ENCODE measurements at regions not wholly inside any gene's neighbourhood (a gene's known extent, or its start where the extent isn't known, plus 50 kb on each side); places are given as distances from the start of the nearest gene placed in this dataset.
A peak's percentile ranks its signal among the peaks of the same experiment; 100 is the strongest.

- Histone ChIP-seq H3K27ac (peak overlapping the region; percentile 72 to 83), H3K9me3 (no peaks in the 10 kb centered on the region), H3K27me3 (no peaks in the 10 kb centered on the region), H3K36me3 (no peaks in the 10 kb centered on the region), H3K4me1 (peaks cover 0 to 19% (median 7%) of the 10 kb centered on the region in 4 donors), H3K4me3 (peak overlapping the region; percentile 71 to 82)
- no peak for TF ChIP-seq CTCF (IDR thresholded peaks at IDR 0.05)
- intact Hi-C loops (cut with DNase I; ENCODE audit: low total_unique reads) = no loop called here
- DNase-seq = peak; percentile 81 to 93
Measured at GRCh38 chrX:2608638-2609430, 82.3 kb upstream of the CD99 start.

- no peak for TF ChIP-seq CTCF (IDR thresholded peaks at IDR 0.05)
- DNase-seq = no peak
- H3K27ac ChIP-seq = no peak overlapping the region
- intact Hi-C loops (cut with DNase I; ENCODE audit: low total_unique reads) = no loop called here
- H3K27me3 ChIP-seq = no peaks in the 10 kb centered on the region
- no peaks in the 10 kb centered on the region for H3K9me3 ChIP-seq
- H3K4me3 ChIP-seq = no peak overlapping the region
- peaks cover 0 to 19% (median 7%) of the 10 kb centered on the region in 4 donors for H3K4me1 ChIP-seq
- peaks cover 0 to 4% (median 0%) of the 10 kb centered on the region in 3 donors for H3K36me3 ChIP-seq
Measured at GRCh38 chrX:2607113-2607512, 84.0 kb upstream of the CD99 start.

GRCh38 chrX:2600564-2600963 is 90.5 kb upstream of the CD99 start:
- Histone ChIP-seq H3K4me1 (no peaks in the 10 kb centered on the region), H3K9me3 (no peaks in the 10 kb centered on the region), H3K27ac (no peak overlapping the region), H3K27me3 (no peaks in the 10 kb centered on the region), H3K36me3 (peaks cover 0 to 8% (median 4%) of the 10 kb centered on the region in 3 donors), H3K4me3 (no peak overlapping the region)
- DNase-seq = no peak
- no peak for TF ChIP-seq CTCF (IDR thresholded peaks at IDR 0.05)
- intact Hi-C loops (cut with DNase I; ENCODE audit: low total_unique reads) = no loop called here

- Histone ChIP-seq H3K36me3 (peaks cover 0 to 8% (median 0%) of the 10 kb centered on the region in 3 donors), H3K4me1 (no peaks in the 10 kb centered on the region), H3K27ac (no peak overlapping the region), H3K27me3 (no peaks in the 10 kb centered on the region), H3K4me3 (no peak overlapping the region), H3K9me3 (no peaks in the 10 kb centered on the region)
- no peak for TF ChIP-seq CTCF (IDR thresholded peaks at IDR 0.05)
- intact Hi-C loops (cut with DNase I; ENCODE audit: low total_unique reads) = loop anchor here (10.0 kb wide), 1 partner anchor 1142 kb away; the partner anchor contains the start of gene ASMTL
- DNase-seq = no peak
Measured at GRCh38 chrX:2596555-2597255, 94.4 kb upstream of the CD99 start.

- H3K4me1 ChIP-seq = no peaks in the 10 kb centered on the region
- H3K9me3 ChIP-seq = no peaks in the 10 kb centered on the region
- no peak for DNase-seq
- no peak overlapping the region for H3K4me3 ChIP-seq
- H3K27ac ChIP-seq = no peak overlapping the region
- peaks cover 0 to 5% (median 0%) of the 10 kb centered on the region in 3 donors for H3K36me3 ChIP-seq
- no peaks in the 10 kb centered on the region for H3K27me3 ChIP-seq
- no peak for TF ChIP-seq CTCF (IDR thresholded peaks at IDR 0.05)
- intact Hi-C loops (cut with DNase I; ENCODE audit: low total_unique reads) = loop anchor here (10.0 kb wide), 1 partner anchor 1141 kb away; the partner anchor contains the start of gene ASMTL
Measured at GRCh38 chrX:2596045-2596444, 95.0 kb upstream of the CD99 start.

All from tibial artery (tissue), 4 donors.